Esophagus muscularis mucosa (tissue), 4 donors: ENCODE measurements at regions not wholly inside any gene's neighbourhood (a gene's known extent, or its start where the extent isn't known, plus 50 kb on each side); places are given as distances from the start of the nearest gene placed in this dataset.

Experiments used
- CTCF ChIP-seq, 3 experiments: fragments of 200-600 bp in 2 of 3; fragments of 450-650 bp in 1 of 3; sonication (generic) in 2 of 3; IDR thresholded peaks; one replicate each; pipeline ENCODE4 v1.5.1; 2017 to 2019; ENCODE audit warnings: antibody characterized with exemption in 3 of 3, mild to moderate bottlenecking in 2 of 3, moderate library complexity in 1 of 3
- EP300 ChIP-seq: sonication (generic); formaldehyde crosslinking; IDR thresholded peaks from one replicate; pipeline ENCODE4 v1.6.1; 2017; ENCODE audit warnings: antibody characterized with exemption
- POLR2A ChIP-seq: fragments of 450-650 bp; IDR thresholded peaks from one replicate; pipeline ENCODE4 v1.6.1; 2017; ENCODE audit warnings: antibody characterized with exemption, moderate library complexity, mild to moderate bottlenecking, low read depth
- POLR2AphosphoS5 ChIP-seq, 2 donors: sonication (generic); formaldehyde crosslinking; IDR thresholded peaks; one replicate each; pipeline ENCODE4 v1.6.1; 2017; ENCODE audit warnings: antibody characterized with exemption in 2 of 2

GRCh38 chr12:58204071-58204470 lies 262.7 kb downstream of the ATP23 start:
- TF ChIP-seq POLR2A: no peak
- TF ChIP-seq EP300: no peak
- no peak for TF ChIP-seq CTCF (IDR thresholded peaks at IDR 0.05)
- TF ChIP-seq POLR2AphosphoS5 (IDR thresholded peaks at IDR 0.05): no peak
